DND-41 (cell line): ENCODE measurements at regions not wholly inside any gene's neighbourhood (a gene's known extent, or its start where the extent isn't known, plus 50 kb on each side); places are given as distances from the start of the nearest gene placed in this dataset.
"Not testable (repeated sequence)": the region's sequence is repeated elsewhere in the genome, so short reads cannot be mapped to it uniquely, and the experiment has no call there.

ENCODE experiments used
- EZH2 ChIP-seq: IDR thresholded peaks from 3 replicates; pipeline ENCODE4 v1.6.1; 2012; ENCODE audit warnings: borderline replicate concordance, low read depth, mild to moderate bottlenecking, moderate library complexity, low read length, inconsistent platforms; ENCODE audit not compliant: severe bottlenecking
- TF ChIP-seq, protein P1 (sequence below): IDR thresholded peaks from 2 replicates; pipeline ENCODE4 v1.5.1; 2012; ENCODE audit warnings: borderline replicate concordance, low read length, moderate library complexity, mild to moderate bottlenecking; ENCODE audit not compliant: poor library complexity, severe bottlenecking; ENCODE audit errors: extremely low read depth

GRCh38 chr4:189619441-189620250 lies 321.0 kb upstream of the FRG1 start:
- TF ChIP-seq, protein P1, sequence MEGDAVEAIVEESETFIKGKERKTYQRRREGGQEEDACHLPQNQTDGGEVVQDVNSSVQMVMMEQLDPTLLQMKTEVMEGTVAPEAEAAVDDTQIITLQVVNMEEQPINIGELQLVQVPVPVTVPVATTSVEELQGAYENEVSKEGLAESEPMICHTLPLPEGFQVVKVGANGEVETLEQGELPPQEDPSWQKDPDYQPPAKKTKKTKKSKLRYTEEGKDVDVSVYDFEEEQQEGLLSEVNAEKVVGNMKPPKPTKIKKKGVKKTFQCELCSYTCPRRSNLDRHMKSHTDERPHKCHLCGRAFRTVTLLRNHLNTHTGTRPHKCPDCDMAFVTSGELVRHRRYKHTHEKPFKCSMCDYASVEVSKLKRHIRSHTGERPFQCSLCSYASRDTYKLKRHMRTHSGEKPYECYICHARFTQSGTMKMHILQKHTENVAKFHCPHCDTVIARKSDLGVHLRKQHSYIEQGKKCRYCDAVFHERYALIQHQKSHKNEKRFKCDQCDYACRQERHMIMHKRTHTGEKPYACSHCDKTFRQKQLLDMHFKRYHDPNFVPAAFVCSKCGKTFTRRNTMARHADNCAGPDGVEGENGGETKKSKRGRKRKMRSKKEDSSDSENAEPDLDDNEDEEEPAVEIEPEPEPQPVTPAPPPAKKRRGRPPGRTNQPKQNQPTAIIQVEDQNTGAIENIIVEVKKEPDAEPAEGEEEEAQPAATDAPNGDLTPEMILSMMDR, result not testable (repeated sequence)
- TF ChIP-seq EZH2, result not testable (repeated sequence)
